Adrenal gland (tissue), 9 donors: ENCODE measurements at regions not wholly inside any gene's neighbourhood (a gene's known extent, or its start where the extent isn't known, plus 50 kb on each side); places are given as distances from the start of the nearest gene placed in this dataset.
"Not testable (repeated sequence)": the region's sequence is repeated elsewhere in the genome, so short reads cannot be mapped to it uniquely, and the experiment has no call there.

ENCODE experiments used
- DNase-seq, 7 donors: peaks; one replicate each; pipeline ENCODE4 v3.0.0-alpha.2; 2019 to 2020
- H3K27ac ChIP-seq, 5 donors: fragments of 200-600 bp; sonication (generic) in 4 of 5; 1 replicate in 3 of 5; 2 replicates in 2 of 5; pipeline versions ENCODE4 v1.5.1 to v1.8.0; 2016 to 2020; ENCODE audit warnings: mild to moderate bottlenecking in 1 of 5
- H3K27me3 ChIP-seq: fragments of 200-600 bp; 2 replicates; pipeline ENCODE4 v1.8.0; 2021
- H3K36me3 ChIP-seq, 2 donors: fragments of 200-600 bp; replicated peaks in 1 of 2; 1 replicate in 1 of 2; 2 replicates in 1 of 2; pipeline versions ENCODE4 v1.5.1 to v1.8.0; 2018 to 2022
- H3K4me1 ChIP-seq, 2 donors: fragments of 200-600 bp; replicated peaks in 1 of 2; 1 replicate in 1 of 2; 2 replicates in 1 of 2; pipeline versions ENCODE4 v1.5.1 to v1.8.0; 2018 to 2021
- H3K4me3 ChIP-seq, 4 donors: fragments of 200-600 bp; sonication (generic) in 3 of 4; one replicate each; pipeline ENCODE4 v1.5.1; 2016 to 2018
- H3K9me3 ChIP-seq, 3 donors: fragments of 200-600 bp; sonication (generic) in 1 of 3; replicated peaks in 1 of 3; 1 replicate in 2 of 3; 2 replicates in 1 of 3; pipeline versions ENCODE4 v1.5.1 to v1.8.0; 2016 to 2021
- POLR2A ChIP-seq, 2 donors: fragments of 450-650 bp; IDR thresholded peaks; one replicate each; pipeline ENCODE4 v1.6.1; 2017; ENCODE audit warnings: antibody characterized with exemption in 2 of 2, mild to moderate bottlenecking in 2 of 2, moderate library complexity in 1 of 2
- WGBS, 4 donors: extraction: QIAGEN DNeasy Blood & Tissue Kit in 2 of 4; methylation state at CpG; one replicate each; pipeline versions ENCODE4 v1.1.5 to v1.1.7; 2013 to 2017; 5-methylcytosine and 5-hydroxymethylcytosine counted together
- intact Hi-C, 2 donors: fragments of 100-400 bp; cut with DNase I; formaldehyde crosslinking; loops; one replicate each; pipeline versions ENCODE4 v1.14.1 to v1.15.0; 2022 to 2023
- TF ChIP-seq, protein P1 (sequence below), 6 experiments: fragments of 450-650 bp in 4 of 6; fragments of 200-600 bp in 2 of 6; sonication (generic) in 1 of 6; IDR thresholded peaks; 1 replicate in 5 of 6; 2 replicates in 1 of 6; pipeline versions ENCODE4 v1.5.1 to v1.8.0; 2016 to 2021; ENCODE audit warnings: antibody characterized with exemption in 6 of 6, mild to moderate bottlenecking in 2 of 6, moderate library complexity in 1 of 6
- donor health status: healthy with polysubstance abuse.
- donor health status: Bipolar disorder and iron deficiency.
- donor health status: DM: yes; HTN: yes; CAD: no.
- donor health status: DM: no; HTN: no; CAD: no.
- donor health status: DM: no; HTN: no; CAD: no.

DNA sequence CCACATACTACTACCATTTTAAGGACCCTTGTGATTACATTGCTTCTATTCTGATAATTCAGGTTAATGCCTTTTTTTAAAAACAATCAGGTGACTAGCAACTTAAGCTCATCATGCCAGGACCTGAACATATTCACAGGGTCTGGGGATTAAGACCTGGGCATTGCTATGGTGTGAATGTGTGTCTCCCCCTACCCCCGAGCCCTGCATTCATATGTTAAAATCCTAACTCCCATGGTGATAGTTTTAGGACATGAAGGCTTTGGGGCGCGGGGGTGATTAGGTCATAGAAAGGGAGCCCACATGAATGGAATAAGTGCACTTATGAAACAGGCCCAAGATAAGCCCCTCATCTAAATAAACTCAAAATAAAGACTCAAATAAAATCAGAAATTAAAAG lies 734.4 kb upstream of the PABPC4L start:
- H3K27me3 ChIP-seq = no peaks in the 10 kb centered on the region
- no peaks in the 10 kb centered on the region for H3K36me3 ChIP-seq
- no peak overlapping the region for H3K4me3 ChIP-seq
- intact Hi-C loops = no loop called here
- no peaks in the 10 kb centered on the region for H3K4me1 ChIP-seq
- WGBS, 4 donors = 74 to 83% (median 79%) methylated on average over 3 of the region's 3 CpGs
- no peak for DNase-seq
- H3K27ac ChIP-seq = no peak overlapping the region
- H3K9me3 ChIP-seq = no peaks in the 10 kb centered on the region
- TF ChIP-seq, protein P1, sequence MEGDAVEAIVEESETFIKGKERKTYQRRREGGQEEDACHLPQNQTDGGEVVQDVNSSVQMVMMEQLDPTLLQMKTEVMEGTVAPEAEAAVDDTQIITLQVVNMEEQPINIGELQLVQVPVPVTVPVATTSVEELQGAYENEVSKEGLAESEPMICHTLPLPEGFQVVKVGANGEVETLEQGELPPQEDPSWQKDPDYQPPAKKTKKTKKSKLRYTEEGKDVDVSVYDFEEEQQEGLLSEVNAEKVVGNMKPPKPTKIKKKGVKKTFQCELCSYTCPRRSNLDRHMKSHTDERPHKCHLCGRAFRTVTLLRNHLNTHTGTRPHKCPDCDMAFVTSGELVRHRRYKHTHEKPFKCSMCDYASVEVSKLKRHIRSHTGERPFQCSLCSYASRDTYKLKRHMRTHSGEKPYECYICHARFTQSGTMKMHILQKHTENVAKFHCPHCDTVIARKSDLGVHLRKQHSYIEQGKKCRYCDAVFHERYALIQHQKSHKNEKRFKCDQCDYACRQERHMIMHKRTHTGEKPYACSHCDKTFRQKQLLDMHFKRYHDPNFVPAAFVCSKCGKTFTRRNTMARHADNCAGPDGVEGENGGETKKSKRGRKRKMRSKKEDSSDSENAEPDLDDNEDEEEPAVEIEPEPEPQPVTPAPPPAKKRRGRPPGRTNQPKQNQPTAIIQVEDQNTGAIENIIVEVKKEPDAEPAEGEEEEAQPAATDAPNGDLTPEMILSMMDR (IDR thresholded peaks at IDR 0.05) = no peak
- TF ChIP-seq POLR2A (IDR thresholded peaks at IDR 0.05) = no peak

DNA sequence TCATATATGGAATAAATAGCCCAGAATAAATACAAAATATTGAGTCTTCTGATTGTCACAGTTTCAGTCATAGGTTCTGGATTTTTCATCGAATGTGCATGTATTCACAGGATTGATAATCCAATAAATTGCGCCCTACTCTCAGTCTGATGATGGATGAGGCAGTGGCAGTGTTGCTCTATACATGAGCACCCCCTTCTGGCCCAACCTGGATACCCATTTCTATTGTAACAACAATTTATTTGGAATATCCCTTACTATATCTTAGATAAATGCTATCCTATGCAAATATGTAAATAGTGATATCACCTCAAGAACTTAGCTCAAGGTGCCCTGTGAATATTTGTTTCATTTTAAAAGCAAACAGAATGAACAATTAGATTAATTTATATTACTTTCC lies 733.7 kb upstream of the PABPC4L start:
- no peaks in the 10 kb centered on the region for H3K36me3 ChIP-seq
- H3K27me3 ChIP-seq = no peaks in the 10 kb centered on the region
- DNase-seq = no peak
- H3K4me1 ChIP-seq = no peaks in the 10 kb centered on the region
- H3K27ac ChIP-seq = no peak overlapping the region
- intact Hi-C loops = no loop called here
- no peaks in the 10 kb centered on the region for H3K9me3 ChIP-seq
- TF ChIP-seq, protein P1 (IDR thresholded peaks at IDR 0.05) = peak in 2 of 6 experiments; percentile 13 to 18
- no peak for TF ChIP-seq POLR2A (IDR thresholded peaks at IDR 0.05)
- WGBS, 4 donors = 64 to 71% (median 69%) methylated on average over 2 of the region's 2 CpGs
- no peak overlapping the region for H3K4me3 ChIP-seq

- Histone ChIP-seq H3K4me1 (no peaks in the 10 kb centered on the region), H3K4me3 (no peak overlapping the region), H3K9me3 (no peaks in the 10 kb centered on the region), H3K36me3 (no peaks in the 10 kb centered on the region), H3K27me3 (no peaks in the 10 kb centered on the region), H3K27ac (no peak overlapping the region)
- intact Hi-C loops = no loop called here
- 81 to 89% (median 82%) methylated on average over 10 of the region's 10 CpGs for WGBS, 4 donors
- TF ChIP-seq POLR2A (IDR thresholded peaks at IDR 0.05) = no peak
- TF ChIP-seq, protein P1 (IDR thresholded peaks at IDR 0.05) = no peak
- no peak for DNase-seq
These were observed 732.6 kb upstream of the PABPC4L start for GRCh38 chr4:134934036-134934808.

GRCh38 chr4:134915355-134915754 lies 713.8 kb upstream of the PABPC4L start:
- Histone ChIP-seq H3K36me3 (no peaks in the 10 kb centered on the region), H3K9me3 (no peaks in the 10 kb centered on the region), H3K4me1 (no peaks in the 10 kb centered on the region), H3K27me3 (no peaks in the 10 kb centered on the region), H3K27ac (no peak overlapping the region), H3K4me3 (no peak overlapping the region)
- DNase-seq = no peak
- intact Hi-C loops = no loop called here
- TF ChIP-seq POLR2A (IDR thresholded peaks at IDR 0.05) = no peak
- TF ChIP-seq, protein P1 (IDR thresholded peaks at IDR 0.05) = no peak
- 61 to 83% (median 73%) methylated on average over 2 of the region's 2 CpGs for WGBS, 4 donors

DNA sequence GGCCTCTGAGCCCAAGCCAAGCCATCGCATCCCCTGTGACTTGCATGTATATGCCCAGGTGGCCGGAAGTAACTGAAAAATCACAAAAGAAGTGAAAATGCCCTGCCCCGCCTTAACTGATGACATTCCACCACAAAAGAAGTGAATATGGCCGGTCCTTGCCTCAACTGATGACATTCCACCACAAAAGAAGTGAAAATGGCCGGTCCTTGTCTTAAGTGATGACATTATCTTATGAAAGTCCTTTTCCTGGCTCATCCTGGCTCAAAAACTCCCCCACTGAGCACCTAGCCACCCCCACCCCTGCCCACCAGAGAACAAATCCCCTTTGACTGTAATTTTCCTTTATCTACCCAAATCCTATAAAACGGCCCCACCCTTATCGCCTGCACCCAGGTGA lies 712.7 kb upstream of the PABPC4L start:
- H3K4me3 ChIP-seq, H3K9me3 ChIP-seq, H3K27ac ChIP-seq, H3K4me1 ChIP-seq, intact Hi-C loops, H3K27me3 ChIP-seq, H3K36me3 ChIP-seq, DNase-seq: not testable (repeated sequence)
- WGBS, 4 donors = 74 to 87% (median 78%) methylated on average over 7 of the region's 7 CpGs
